Femur (tissue), 1 donor: ENCODE measurements at regions not wholly inside any gene's neighbourhood (a gene's known extent, or its start where the extent isn't known, plus 50 kb on each side); places are given as distances from the start of the nearest gene placed in this dataset.

ENCODE experiments used
- DNase-seq: peaks from one replicate; pipeline ENCODE4 v3.0.0-alpha.2; 2017

DNA sequence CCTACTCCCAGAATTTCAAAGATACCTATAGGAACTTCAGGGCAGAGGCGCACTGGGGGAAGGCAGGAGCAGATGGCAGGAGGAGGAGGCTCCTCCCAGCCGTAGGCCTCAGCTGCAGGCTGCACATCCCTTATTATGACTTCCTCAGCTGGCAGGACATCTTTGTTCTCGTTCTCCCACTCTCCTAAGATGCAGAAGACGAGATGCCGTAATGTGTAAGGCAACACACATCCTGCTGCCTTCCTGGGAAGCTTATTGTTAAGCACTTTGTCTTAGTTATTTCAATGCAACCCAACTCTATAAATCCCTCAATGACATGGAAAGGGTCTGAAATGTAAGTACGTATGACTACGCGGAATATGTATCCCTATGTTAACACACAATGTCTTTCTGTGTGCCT is 599.8 kb upstream of the MGMT start:
- no peak for DNase-seq

DNA sequence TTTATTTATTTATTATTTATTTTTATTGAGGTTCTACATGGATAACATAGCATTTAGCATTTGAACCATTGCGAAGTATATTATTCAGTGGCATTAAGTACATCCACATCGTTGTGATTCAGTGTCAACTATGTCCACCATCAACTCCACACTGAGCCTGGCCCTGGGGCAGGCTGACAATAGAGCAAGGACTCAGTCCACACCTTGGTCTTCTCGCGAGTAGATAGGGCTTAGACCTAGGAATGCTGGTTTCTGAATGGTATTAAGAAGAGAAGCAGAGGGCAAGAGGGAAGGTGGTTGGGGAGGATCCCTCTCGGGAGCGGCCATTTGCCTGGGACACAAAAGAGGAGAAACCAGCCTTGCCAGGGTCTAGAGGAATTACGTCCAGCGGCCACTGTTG is 599.2 kb upstream of the MGMT start:
- no peak for DNase-seq

DNA sequence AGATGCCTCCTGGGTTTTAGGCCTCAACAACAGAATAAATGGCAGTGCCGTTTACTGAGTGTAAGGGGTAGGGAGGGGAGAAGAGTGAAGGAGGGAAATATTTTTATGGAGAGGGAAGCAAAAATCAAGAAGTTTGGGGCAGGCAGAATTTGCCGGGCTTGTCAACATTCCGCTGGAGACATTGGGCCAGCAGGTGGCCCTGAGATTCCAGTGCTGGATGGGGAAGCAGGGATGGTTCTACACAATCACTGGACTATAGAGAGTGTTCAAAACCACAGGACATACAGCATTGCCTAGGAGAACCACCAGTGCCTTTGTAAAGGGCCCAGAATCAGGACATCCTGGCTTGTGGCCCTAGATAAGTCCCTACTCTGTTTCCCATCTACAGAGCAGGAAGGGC is 598.6 kb upstream of the MGMT start:
- DNase-seq, result no peak

DNA sequence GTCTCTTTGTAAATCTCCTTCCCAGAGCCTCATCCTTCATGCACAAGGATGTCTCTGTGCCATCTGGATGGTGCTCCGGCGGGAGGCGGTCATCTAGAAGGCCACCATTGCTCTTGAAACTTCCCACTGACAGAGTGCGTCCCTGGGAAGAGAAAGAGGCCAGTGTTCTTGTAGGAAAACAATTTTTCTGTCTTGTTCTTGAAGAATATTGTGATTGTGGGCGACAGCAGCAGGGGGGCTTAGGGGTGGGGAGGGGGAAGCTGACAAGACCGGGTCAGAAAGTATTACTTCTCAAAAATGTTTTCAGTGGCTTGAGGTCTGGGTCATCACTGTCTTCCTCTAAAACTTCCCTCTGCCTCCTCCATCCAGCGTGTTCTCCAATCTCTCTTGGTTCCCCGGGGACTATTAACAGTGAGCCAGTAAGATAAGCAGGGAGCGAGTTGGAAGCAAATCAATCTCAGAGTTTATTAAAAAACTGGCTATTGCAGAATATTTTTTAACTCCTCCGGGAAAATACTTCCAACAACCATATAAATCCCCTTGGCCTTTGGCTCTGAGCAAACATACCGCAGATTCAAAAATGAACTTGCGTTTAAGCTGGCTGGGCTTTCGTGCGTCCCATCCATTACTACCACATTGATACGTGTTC is 597.8 kb upstream of the MGMT start:
- DNase-seq, result no peak

DNA sequence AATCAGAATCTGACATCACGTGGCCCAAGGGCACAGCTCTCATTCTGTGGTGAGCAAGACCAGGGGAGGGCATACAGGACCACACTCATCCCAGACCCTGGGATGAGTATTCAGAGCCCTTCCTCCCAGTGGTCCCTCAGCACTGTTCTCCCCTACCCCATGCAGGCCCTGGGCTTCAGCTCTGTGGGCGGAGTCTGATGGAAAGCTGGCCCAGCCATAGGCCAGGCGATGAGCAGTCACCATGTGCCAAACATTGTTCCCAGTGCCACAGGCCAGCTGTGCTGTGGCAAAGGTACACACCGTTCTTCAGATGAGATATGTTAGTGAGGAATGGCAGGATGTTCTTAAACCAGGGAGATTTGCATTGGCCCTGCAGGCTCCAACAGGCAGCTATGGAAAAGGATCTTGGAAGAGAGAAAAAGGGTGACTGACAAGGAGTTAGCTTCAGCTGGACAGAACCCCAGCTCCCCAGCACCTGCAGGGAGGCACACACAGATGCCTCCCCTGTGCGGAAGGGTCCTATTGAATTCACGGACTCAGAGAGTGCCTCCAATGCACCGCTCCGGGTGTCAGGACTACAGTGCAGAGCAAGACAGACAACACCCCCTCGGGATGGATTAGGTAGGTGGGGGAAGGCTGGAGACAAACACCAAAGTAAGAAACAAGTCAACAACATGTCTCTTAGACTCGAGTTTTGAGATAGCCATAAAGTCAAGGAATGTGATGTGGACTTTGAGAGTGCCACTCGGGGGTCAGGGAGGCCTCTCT is 596.0 kb upstream of the MGMT start:
- no peak for DNase-seq

DNA sequence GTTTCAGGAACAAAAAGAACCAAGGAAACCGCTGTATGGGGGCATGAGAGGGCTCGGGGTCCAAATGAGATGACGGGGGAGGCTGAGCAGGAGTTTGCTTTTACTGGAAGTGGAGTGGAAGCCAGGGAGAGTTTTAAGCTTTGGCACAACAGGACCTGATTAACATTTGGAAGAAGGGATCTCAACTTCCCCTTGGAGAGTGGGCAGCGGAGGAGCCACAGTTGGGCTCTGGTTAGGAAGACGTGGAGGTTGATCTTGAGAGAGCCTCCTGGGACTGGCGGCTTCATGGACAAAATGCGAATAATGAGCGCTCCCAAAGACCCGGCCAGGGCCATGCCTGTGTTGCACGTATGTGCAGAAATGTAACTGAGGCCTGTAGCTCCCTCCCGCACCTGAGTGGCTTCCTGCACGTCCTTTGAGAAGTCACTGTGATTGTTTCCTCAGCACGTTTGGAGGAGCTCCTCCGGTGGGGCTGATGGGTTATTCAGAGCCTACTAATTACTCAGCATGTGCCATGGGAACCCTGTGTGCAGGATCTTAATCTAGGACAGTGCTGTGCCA is 595.3 kb upstream of the MGMT start:
- DNase-seq, result no peak

DNA sequence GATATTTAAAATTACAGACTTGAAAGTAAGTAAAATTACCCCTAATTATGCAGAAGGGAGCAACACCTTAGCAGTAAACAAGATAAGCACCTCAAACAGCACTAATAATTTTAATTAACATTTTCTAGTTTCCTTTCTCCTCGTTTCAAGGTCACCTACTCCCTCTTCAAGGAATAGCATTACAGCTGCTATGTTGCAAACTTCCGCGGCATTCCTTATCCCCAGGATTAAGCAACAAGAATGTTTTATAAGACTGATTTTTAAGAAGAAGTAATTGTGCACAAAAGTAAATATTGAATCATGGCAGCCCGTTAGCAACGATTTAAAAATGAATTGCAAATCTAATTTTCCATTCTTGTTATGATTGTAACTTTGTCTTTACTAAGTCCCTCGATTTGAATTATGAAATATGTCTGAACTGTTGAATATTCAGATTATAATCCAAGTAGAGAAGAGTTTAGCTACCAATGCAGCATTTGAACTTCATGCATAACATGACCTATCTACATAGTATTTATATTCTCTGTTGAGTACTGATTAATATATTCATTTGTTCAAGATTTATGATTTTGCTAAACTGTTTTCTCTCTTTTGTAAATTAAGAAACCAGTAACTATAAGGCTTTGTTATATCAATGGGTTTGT is 593.5 kb upstream of the MGMT start:
- DNase-seq, result no peak

DNA sequence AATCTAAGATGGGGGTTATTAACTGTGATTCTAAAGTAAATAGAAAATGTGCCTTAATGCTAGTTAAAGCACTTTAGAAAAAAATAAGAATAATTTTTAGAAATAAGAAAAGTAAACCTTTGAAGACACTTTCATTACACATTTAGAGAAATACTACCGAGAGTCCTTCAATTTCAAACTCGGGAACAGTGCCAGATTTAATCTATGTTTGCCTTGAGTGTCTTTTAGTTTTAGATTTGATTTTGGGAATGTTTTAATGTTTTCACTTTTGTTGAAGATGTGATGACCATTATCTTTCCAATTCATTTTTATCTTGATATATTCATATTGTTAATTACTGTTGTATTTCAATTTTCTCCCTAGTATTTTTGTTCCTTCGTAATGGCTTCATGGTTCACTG is 592.7 kb upstream of the MGMT start:
- DNase-seq, result no peak

DNA sequence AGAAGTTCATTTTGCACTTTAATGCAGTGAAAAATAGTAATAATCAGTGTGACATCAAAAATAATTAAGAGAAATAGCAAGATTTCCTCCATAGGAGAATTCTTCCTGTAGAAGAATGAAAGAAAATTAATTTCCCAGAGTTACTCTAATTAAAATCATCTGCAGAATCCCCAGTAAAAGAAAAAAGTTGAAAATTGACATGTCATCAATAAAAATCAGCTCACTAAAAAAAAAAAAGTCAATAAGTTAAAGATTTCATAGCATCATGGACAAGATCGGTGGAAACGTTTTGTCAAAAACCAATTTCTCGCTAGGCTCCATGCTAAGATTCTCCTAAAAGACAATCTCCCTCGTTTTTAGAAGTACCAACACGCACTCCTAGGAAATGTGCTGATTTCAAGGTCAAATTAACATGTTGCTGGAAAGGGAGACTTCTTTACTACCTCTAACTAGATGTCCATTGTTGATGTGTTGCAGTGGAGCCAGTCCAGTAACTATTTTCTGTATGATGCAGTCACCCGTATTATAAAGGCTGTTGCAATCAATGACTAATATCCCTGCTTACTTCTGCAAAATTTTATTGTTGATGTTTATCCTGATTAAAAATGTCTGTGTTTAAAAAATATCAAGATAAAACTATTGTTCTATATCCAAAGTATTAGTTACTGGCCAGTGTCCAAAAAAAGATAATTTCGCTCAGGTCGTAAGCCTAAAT is 591.9 kb upstream of the MGMT start:
- DNase-seq, result no peak

DNA sequence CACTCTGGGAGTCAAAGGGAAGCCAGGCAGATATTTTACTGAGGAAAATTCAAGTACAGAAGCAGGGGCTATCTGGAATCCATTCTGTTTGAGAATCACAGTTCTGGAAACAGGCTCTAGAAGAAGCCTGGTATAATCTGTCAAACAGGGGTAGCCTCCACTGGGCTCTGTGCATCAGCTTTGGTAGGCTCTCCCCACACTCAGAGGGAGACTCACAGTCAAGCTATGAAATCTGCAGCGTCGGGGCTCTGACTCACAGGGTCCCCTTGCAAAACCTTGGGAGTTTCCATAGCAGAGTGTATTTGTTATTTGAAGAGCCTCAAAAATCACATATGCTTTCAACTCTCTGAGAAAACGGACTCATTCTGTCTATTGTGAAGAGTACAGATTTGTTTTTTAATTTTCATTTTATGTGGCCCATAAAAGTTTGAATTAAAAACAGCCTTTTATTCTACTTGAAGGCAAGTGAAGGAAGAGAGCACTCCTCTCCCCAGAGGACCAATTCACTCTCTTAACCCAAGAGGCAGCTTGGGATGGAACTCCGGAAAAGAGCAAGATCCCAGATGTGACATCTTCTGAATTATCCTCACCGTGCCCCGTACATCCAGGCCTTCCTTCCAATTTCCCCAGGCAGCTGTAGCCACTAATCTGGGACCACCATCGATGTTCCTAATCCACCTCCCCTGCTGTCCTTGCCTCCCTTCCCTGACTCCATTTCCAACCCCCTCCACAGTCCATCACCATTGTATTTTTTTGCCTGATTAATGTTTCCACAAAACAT is 590.9 kb upstream of the MGMT start:
- peak; percentile 59 for DNase-seq

DNA sequence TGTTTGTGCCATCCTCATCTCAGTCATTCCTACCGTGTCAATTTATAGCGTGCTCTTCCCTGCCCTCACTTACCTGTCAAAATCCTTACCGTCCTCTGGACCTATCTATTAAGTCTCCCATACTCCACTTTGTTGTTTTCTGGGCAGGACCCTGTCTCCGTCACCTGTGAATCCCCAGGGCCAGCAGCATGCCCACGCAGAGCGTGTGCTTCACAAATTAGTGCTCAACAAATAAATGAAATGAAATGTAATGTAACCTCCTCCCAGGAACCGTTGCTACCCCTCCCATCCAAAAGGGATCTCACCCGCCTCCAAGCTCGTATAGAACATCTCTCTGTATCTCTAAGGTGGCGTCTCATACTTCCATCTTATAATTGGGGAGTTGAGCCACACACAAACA is 589.9 kb upstream of the MGMT start:
- DNase-seq, result no peak

DNA sequence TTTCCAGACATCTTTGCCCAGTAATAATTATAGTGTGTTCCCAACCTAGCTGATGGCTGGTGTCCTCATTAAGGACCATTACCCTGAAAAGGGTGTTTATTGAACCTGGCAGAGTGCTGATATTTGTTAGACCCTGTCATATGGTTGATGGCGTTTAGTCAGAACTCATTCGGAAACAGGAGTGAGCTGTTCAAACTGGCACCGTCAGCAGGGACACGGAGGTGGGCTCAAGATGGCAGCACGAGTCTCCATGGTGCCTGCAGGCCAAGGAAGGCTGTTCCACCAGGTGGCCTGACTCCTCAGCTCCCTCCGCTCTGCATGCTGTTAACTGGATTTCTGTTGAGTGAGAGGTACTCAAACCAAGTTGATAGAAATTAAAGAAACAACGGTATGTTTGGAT is 589.1 kb upstream of the MGMT start:
- DNase-seq, result no peak

DNA sequence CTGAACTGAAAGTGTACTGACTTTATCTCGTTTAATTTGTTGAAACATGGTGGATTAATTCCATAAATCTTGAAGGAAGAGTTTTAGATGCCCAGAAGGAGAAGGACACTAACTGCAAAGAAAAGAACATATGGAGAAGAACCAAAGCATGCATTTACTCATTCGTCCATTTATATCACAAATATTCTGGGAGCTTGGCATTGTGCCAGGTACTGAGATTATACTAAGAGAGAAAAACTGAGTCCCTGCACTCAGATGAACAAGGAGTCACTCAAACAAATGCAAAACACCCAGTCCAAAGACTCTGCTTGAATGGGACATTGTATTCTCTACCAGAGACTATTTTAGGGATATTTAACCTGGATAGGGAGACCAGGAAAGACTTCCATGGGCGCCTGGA is 588.0 kb upstream of the MGMT start:
- DNase-seq, result no peak

DNA sequence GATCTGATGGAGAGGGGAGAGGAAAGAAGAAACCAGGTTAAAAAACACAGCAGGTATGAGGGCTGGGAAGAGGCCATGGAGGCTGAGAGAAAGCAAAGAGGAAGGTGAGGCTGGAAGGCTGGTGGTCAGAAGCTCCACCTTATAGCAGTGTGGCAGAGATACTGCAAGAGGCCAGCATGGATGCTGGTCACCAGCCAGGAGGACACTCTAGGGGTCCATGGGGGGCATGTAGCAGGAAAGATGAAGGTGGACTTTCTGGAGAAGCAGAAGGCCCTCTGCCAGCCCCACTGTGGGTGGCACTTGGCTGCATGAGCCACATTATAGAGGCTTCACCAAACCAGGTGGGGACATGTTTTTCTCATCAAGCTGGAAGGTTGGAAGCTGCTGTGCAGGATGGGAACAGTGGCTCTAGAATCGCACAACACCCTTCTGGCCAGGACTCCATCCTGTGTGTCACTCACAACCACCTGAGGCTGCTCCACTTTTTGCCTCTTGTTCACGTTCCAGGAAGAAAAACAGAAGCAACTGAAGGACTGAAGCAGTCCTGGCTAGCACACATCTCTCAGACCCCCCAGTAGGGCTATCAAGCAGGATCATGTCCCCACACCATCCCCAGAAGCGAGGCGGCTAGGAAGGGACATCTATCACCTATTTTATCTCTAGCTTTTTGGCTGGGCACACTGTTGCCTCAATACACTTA is 587.5 kb upstream of the MGMT start:
- no peak for DNase-seq

DNA sequence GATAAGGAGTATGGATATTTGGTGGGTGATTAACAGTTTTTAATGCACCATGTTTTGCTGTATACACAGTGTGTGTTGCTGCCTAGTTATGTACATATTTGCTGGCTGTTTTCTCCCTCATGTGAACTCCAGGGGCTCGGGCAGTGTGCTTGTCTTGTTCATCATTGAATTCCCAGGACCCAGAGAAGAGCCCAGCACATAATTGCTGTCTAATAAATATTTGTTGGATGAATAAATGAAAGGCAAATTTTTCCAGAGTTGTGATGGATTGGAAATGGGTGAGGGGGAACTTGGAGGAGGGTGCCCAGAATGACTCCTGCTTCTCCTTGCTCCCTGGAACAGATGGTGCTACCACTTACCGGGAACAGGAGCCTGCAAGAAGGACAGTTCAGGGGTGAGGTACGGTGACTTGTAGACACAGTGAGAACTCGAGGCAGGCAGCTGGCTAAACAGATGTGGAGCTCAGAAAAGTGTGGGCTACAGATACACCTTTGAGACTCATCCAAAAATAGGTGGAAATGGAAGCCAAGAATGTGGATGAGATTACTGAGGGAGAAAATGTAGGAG is 586.8 kb upstream of the MGMT start:
- DNase-seq, result no peak

DNA sequence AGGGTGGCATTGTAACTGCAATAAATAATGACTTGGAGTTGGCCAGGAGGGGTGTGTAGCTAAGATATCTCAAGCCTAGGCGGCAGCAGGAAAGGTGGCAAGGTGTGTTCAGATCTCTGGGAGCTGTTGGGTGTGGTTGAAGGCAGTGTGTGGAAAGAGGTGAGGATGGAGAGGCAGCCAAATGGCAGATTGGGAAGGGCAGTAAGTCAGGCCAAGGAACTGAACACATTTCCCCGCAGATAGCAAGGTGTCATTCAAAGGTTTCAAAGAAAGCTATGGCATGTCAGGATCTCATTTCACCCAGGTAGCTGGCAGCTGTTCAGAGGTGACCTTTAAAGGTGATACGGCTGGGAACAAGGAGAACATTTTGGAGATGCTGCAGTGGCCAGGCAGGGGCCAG is 586.0 kb upstream of the MGMT start:
- DNase-seq, result no peak

DNA sequence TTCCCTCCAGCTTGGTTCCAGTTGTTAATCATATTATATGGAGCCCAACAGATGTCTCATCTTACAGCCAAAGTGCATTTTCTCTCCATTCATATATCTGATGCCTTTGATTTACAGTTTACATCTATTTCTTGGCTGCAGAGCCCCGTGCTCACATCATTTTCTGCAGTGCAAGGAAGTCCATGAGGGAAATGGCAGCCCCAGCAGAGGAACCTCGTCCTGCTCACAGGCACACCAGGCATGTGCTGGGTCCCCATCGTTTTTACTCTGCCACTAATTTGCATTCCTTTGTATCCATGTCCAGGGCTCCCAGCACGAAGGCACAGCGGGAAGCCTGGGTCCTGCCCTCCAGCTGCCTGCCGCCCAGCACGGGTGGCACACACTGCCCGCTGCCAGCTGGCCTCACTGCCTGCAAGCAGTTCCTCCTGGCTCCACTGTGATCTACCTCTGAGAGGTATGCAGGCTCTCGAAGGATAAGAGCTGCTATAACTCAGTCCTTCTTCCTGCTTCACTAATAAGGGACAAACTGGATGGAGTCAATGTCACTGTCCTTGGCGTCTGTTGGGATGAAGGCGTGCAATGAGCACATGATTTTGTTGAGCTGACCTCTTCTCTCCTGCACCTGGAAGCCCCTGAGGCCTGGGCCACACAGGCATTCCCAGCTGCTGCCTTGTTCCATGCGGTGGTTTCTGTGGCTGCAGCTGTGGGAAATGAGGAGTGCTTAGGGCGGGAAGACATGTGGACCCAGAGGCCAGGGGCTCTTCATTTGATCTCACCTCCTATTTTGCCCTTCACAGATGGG is 583.6 kb upstream of the MGMT start:
- DNase-seq, result peak; percentile 64

DNA sequence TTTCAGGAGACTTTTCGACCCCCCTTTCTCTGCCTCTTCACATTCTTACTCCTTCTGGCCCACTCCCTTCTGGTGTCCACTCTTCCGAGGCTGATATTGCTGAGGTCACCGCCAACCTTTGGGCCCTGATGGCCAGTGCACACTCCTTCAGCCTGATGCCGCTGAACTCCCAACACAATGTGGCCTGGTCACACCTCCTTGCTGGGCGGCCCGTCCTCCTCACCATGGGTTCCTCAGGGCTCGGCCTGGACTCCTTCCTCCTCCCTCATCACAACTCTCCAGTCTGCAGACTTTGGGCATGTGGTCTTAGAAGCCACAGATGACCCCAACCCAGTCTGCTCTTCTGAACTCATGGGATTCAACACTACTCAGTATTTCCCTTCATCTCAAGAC is 583.0 kb upstream of the MGMT start:
- DNase-seq, result no peak

DNA sequence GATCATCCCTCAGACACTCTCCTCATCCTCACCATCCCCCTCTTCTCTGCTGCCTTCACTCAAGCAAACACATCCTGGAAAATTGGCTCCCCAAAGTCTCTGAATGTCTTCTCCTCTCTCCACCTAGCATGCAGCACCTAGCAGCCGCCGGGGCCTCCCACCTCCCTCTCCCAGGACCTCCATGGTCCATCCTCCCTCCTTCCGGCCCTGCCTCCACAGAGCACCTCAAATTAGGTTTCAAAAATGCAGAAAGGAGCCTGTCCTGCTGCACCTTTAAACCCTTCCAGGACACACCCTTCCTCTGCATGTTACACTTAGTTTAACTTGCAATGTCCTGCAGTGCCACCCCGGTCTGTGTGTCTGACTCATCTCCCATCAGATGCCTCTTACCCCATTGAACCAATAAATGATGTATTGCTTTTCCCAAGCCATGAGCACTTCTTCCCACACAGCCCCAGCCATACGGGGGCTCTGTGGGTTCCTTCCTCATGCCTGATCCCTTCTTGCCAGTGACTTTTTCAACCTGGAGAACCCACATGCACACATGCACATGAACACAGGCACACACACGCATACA is 582.5 kb upstream of the MGMT start:
- DNase-seq, result no peak
